SU-DHL-6 (cell line): ENCODE measurements at regions not wholly inside any gene's neighbourhood (a gene's known extent, or its start where the extent isn't known, plus 50 kb on each side); places are given as distances from the start of the nearest gene placed in this dataset.
"Not testable (repeated sequence)": the region's sequence is repeated elsewhere in the genome, so short reads cannot be mapped to it uniquely, and the experiment has no call there.

Experiments
- H2AFZ ChIP-seq: fragments of 200-600 bp; sonication (generic); 2 replicates; pipeline ENCODE4 v1.6.1; 2014; ENCODE audit warnings: low read depth, mild to moderate bottlenecking, moderate library complexity, mixed read lengths, antibody characterized with exemption, low read length; ENCODE audit not compliant: severe bottlenecking
- H3F3A ChIP-seq: fragments of 200-600 bp; shearing (Covaris generic); 2 replicates; pipeline ENCODE4 v1.6.0; 2016; ENCODE audit warnings: antibody characterized with exemption, mild to moderate bottlenecking; ENCODE audit not compliant: insufficient read depth
- H3K27ac ChIP-seq: fragments of 200-600 bp; sonication (generic); 2 replicates; pipeline ENCODE4 v1.5.1; 2016; ENCODE audit warnings: low read depth, mild to moderate bottlenecking, low read length, moderate library complexity, mixed read lengths
- H3K27me3 ChIP-seq: fragments of 200-600 bp; sonication (generic), shearing (Covaris generic); 2 replicates; pipeline ENCODE4 v1.6.0; 2014; ENCODE audit warnings: mild to moderate bottlenecking, low read length
- H3K36me3 ChIP-seq: fragments of 200-600 bp; sonication (generic); 2 replicates; pipeline ENCODE4 v1.6.1; 2014; ENCODE audit warnings: mild to moderate bottlenecking, low read length, mixed read lengths
- H3K4me2 ChIP-seq: fragments of 300-600, 200-600 bp; shearing (Covaris generic), sonication (generic); 2 replicates; pipeline ENCODE4 v1.6.0; 2014; ENCODE audit warnings: low read length, low read depth, mild to moderate bottlenecking; ENCODE audit not compliant: poor library complexity, severe bottlenecking
- H3K4me3 ChIP-seq: fragments of 200-600 bp; sonication (generic); 2 replicates; pipeline ENCODE4 v1.5.1; 2014; ENCODE audit warnings: antibody characterized with exemption, low read length, mild to moderate bottlenecking, mixed read lengths; ENCODE audit not compliant: insufficient read depth, poor library complexity, severe bottlenecking
- H3K79me2 ChIP-seq: fragments of 200-600 bp; sonication (generic); 2 replicates; pipeline ENCODE4 v1.6.1; 2014; ENCODE audit warnings: mild to moderate bottlenecking, low read length, moderate library complexity; ENCODE audit not compliant: insufficient read depth
- H3K9ac ChIP-seq: fragments of 200-600 bp; sonication (generic); 2 replicates; pipeline ENCODE4 v1.7.0; 2014; ENCODE audit warnings: mild to moderate bottlenecking, low read length
- H3K9me2 ChIP-seq: fragments of 200-600 bp; sonication (generic); replicated peaks from 2 replicates; pipeline ENCODE4 v1.6.1; 2014; ENCODE audit warnings: low read length; ENCODE audit not compliant: insufficient read depth
- H3K9me3 ChIP-seq: fragments of 200-600 bp; sonication (generic); 2 replicates; pipeline ENCODE4 v1.6.1; 2014; ENCODE audit warnings: low read length, mixed read lengths; ENCODE audit not compliant: insufficient read depth
- H4K20me1 ChIP-seq: fragments of 200-600 bp; sonication (generic); 2 replicates; pipeline ENCODE4 v1.6.1; 2014; ENCODE audit warnings: low read depth, mild to moderate bottlenecking, antibody characterized with exemption, low read length, moderate library complexity, mixed read lengths
- EZH2phosphoT487 ChIP-seq: fragments of 200-600 bp; sonication (generic), shearing (Covaris generic); conservative IDR thresholded peaks from 2 replicates; pipeline ENCODE4 v1.6.1; 2018; ENCODE audit warnings: mild to moderate bottlenecking, antibody characterized with exemption, low read length, moderate library complexity, mixed read lengths
- TF ChIP-seq, protein P1 (sequence below): fragments of 200-600 bp; sonication (generic); IDR thresholded peaks from one replicate; pipeline ENCODE4 v1.5.1; 2017; ENCODE audit warnings: antibody characterized with exemption, mild to moderate bottlenecking, low read length, moderate library complexity; ENCODE audit not compliant: insufficient read depth, poor library complexity, severe bottlenecking

DNA sequence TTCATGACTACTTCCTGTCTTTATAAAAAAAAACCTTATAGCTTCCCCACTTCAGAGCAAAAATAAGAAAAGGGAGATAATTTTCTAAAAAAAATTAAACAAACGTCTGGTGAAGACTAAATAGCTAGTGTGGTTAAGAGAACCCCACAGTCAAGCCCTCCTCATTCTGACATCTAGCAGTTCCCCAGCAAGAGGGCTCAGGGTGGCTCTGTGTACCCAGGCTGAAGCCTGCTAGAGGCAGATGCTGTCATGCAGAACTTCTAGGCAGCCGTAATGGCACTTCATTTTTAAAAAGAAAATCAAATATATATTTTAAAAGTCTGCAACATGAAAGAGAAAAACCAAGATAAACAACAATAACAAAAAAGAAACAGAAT is 223.1 kb upstream of the KLF14 start:
- peaks cover 17% of the 10 kb centered on the region for H3K79me2 ChIP-seq

GRCh38 chr7:130957722-130958435 is 223.9 kb upstream of the KLF14 start:
- not testable (repeated sequence) for H3K9ac ChIP-seq, H4K20me1 ChIP-seq, H2AFZ ChIP-seq, H3K9me3 ChIP-seq, H3K9me2 ChIP-seq, H3K27ac ChIP-seq, H3K27me3 ChIP-seq, H3K4me3 ChIP-seq
- Histone ChIP-seq H3K4me2 (peak overlapping the region; percentile 2), H3F3A (peaks cover 28% of the 10 kb centered on the region), H3K36me3 (peaks cover 12% of the 10 kb centered on the region), H3K79me2 (peaks cover 15% of the 10 kb centered on the region)

More for the DNA sequence above, 223.1 kb upstream of the KLF14 start:
- no peak overlapping the region for H3K4me3 ChIP-seq
- TF ChIP-seq, protein P1, sequence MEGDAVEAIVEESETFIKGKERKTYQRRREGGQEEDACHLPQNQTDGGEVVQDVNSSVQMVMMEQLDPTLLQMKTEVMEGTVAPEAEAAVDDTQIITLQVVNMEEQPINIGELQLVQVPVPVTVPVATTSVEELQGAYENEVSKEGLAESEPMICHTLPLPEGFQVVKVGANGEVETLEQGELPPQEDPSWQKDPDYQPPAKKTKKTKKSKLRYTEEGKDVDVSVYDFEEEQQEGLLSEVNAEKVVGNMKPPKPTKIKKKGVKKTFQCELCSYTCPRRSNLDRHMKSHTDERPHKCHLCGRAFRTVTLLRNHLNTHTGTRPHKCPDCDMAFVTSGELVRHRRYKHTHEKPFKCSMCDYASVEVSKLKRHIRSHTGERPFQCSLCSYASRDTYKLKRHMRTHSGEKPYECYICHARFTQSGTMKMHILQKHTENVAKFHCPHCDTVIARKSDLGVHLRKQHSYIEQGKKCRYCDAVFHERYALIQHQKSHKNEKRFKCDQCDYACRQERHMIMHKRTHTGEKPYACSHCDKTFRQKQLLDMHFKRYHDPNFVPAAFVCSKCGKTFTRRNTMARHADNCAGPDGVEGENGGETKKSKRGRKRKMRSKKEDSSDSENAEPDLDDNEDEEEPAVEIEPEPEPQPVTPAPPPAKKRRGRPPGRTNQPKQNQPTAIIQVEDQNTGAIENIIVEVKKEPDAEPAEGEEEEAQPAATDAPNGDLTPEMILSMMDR, result no peak
- TF ChIP-seq EZH2phosphoT487, result no peak
- H3K36me3 ChIP-seq, result peaks cover 13% of the 10 kb centered on the region
- no peaks in the 10 kb centered on the region for H4K20me1 ChIP-seq
- no peaks in the 10 kb centered on the region for H3K9me2 ChIP-seq
- H3K4me2 ChIP-seq, result peak overlapping the region; percentile 2
- no peak overlapping the region for H3K9ac ChIP-seq
- H3F3A ChIP-seq, result peaks cover 23% of the 10 kb centered on the region
- no peaks in the 10 kb centered on the region for H3K9me3 ChIP-seq
- H3K27me3 ChIP-seq, result no peaks in the 10 kb centered on the region
- no peak overlapping the region for H3K27ac ChIP-seq
- H2AFZ ChIP-seq, result no peak overlapping the region

GRCh38 chr7:130958846-130959245 is 224.8 kb upstream of the KLF14 start:
- peak overlapping the region; percentile 78 for H3K4me2 ChIP-seq
- H3K27me3 ChIP-seq, result no peaks in the 10 kb centered on the region
- H3K79me2 ChIP-seq, result peaks cover 9% of the 10 kb centered on the region; the same call in 1 of the 2 replicates
- no peaks in the 10 kb centered on the region for H3K9me3 ChIP-seq
- H3K36me3 ChIP-seq, result peaks cover 9% of the 10 kb centered on the region
- no peak overlapping the region for H3K27ac ChIP-seq
- H2AFZ ChIP-seq, result no peak overlapping the region
- H3F3A ChIP-seq, result peaks cover 33% of the 10 kb centered on the region
- no peak overlapping the region for H3K4me3 ChIP-seq
- no peak overlapping the region for H3K9ac ChIP-seq
- no peaks in the 10 kb centered on the region for H4K20me1 ChIP-seq
- H3K9me2 ChIP-seq, result no peaks in the 10 kb centered on the region
- TF ChIP-seq EZH2phosphoT487, result no peak
- TF ChIP-seq, protein P1, result no peak

DNA sequence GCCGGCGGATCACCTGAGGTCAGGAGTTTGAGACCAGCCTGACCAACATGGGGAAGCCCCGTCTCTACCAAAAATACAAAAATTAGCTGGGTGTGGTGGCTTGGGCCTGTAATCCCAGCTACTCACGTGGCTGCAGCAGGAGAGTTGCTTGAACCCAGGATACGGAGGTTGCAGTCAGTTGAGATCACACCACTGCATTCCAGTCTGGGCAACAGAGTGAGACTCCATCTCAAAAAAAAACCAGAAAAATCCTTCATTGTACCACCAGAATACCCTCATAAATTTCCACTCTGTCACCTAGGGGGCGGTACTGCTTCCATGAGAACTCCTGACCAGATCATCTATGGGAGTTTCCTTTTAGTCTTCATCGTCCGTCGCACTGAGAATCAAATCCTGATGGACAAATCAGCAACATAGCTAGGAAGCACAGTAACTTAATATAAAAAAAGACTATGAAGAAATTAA is 225.8 kb upstream of the KLF14 start:
- Histone ChIP-seq H4K20me1 (no peaks in the 10 kb centered on the region), H3K9ac (peak overlapping the region; percentile 58; the same call in 1 of the 2 replicates), H3K79me2 (peaks cover 9% of the 10 kb centered on the region; the same call in 1 of the 2 replicates), H3K9me3 (no peaks in the 10 kb centered on the region), H3K36me3 (peaks cover 5% of the 10 kb centered on the region; the same call in 1 of the 2 replicates), H3K27me3 (no peaks in the 10 kb centered on the region), H3K9me2 (no peaks in the 10 kb centered on the region), H3K4me3 (peak overlapping the region; percentile 53), H3K27ac (peak overlapping the region; percentile 55), H3F3A (peaks cover 33% of the 10 kb centered on the region), H2AFZ (no peak overlapping the region), H3K4me2 (peak overlapping the region; percentile 78)
- TF ChIP-seq, protein P1, result peak; percentile 73
- TF ChIP-seq EZH2phosphoT487, result no peak
